ENCODE measurements at regions not wholly inside any gene's neighbourhood (a gene's known extent, or its start where the extent isn't known, plus 50 kb on each side); places are given as distances from the start of the nearest gene placed in this dataset.

GRCh38 chr4:54793856-54794422 lies 136.2 kb downstream of the KIT start:
- Histone ChIP-seq H3K79me2 (ENCODE audit: low read length) (no peaks in the 10 kb centered on the region), H3K36me3 (replicated peaks; ENCODE audit: insufficient read depth, low read length) (no peaks in the 10 kb centered on the region), H3K9me3 (replicated peaks; ENCODE audit: insufficient read depth, low read length) (no peaks in the 10 kb centered on the region), H3K4me3 (ENCODE audit: low read length) (no peak overlapping the region), H3K4me1 (ENCODE audit: low read length) (no peaks in the 10 kb centered on the region), H3K4me2 (ENCODE audit: low read depth, low read length) (no peak overlapping the region), H4K20me1 (ENCODE audit: insufficient read depth, low read length) (no peaks in the 10 kb centered on the region), H3K9me2 (replicated peaks; ENCODE audit: insufficient read depth, low read length) (no peaks in the 10 kb centered on the region), H3K27me3 (replicated peaks; ENCODE audit: insufficient read depth, low read length) (no peaks in the 10 kb centered on the region), H2AFZ (ENCODE audit: low read length) (no peak overlapping the region), H3K27ac (ENCODE audit: low read length) (no peak overlapping the region), H3F3A (ENCODE audit: insufficient read depth, low read length) (no peaks in the 10 kb centered on the region), H3K9ac (ENCODE audit: low read length) (no peak overlapping the region)
- no peak for TF ChIP-seq EZH2phosphoT487 (IDR thresholded peaks at IDR 0.05; ENCODE audit: low read length)
- no peak for TF ChIP-seq CTCF (IDR thresholded peaks at IDR 0.05; ENCODE audit: low read length)
- TF ChIP-seq EZH2 (optimal IDR thresholded peaks at IDR 0.05; ENCODE audit: low read depth, low read length) = no peak
- no peak for DNase-seq

Data from MM.1S (cell line).